ENCODE measurements at regions not wholly inside any gene's neighbourhood (a gene's known extent, or its start where the extent isn't known, plus 50 kb on each side); places are given as distances from the start of the nearest gene placed in this dataset.

DNA sequence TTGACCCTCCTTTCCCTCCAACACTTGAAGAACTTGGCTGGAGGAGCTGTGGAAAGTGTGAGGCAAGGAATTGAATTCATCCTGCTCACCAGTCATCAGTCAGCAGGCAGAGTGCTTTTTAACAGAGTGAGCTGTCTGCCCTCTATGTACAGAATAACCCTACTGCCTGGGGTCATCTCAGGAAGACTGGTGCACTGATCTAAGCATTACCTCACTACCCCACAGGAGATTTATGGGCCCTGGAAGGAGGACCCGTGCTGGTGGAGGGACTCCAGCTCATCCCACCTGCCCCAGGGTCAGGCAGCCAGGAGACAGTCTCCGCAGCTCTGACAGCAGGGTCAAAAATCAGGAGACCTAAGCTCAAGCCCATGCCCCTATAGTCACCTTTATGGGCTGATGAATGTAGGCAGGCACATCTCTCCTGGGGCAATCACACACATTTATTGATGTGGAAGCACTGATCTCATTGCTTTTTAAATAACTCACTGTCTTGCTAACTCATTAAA lies 270.8 kb upstream of the SESN3 start:
- TF ChIP-seq POLR2AphosphoS5 (IDR thresholded peaks at IDR 0.05; ENCODE audit: low read depth, low read length) (no peak), TCF7L2 (IDR thresholded peaks at IDR 0.05; ENCODE audit: low read depth, low read length) (no peak), SIN3A (IDR thresholded peaks at IDR 0.05; ENCODE audit: borderline replicate concordance, insufficient read depth, low read depth, low read length) (no peak)
- TF ChIP-seq, protein P1, sequence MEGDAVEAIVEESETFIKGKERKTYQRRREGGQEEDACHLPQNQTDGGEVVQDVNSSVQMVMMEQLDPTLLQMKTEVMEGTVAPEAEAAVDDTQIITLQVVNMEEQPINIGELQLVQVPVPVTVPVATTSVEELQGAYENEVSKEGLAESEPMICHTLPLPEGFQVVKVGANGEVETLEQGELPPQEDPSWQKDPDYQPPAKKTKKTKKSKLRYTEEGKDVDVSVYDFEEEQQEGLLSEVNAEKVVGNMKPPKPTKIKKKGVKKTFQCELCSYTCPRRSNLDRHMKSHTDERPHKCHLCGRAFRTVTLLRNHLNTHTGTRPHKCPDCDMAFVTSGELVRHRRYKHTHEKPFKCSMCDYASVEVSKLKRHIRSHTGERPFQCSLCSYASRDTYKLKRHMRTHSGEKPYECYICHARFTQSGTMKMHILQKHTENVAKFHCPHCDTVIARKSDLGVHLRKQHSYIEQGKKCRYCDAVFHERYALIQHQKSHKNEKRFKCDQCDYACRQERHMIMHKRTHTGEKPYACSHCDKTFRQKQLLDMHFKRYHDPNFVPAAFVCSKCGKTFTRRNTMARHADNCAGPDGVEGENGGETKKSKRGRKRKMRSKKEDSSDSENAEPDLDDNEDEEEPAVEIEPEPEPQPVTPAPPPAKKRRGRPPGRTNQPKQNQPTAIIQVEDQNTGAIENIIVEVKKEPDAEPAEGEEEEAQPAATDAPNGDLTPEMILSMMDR (IDR thresholded peaks at IDR 0.05) = no peak
- TF ChIP-seq, protein P2, sequence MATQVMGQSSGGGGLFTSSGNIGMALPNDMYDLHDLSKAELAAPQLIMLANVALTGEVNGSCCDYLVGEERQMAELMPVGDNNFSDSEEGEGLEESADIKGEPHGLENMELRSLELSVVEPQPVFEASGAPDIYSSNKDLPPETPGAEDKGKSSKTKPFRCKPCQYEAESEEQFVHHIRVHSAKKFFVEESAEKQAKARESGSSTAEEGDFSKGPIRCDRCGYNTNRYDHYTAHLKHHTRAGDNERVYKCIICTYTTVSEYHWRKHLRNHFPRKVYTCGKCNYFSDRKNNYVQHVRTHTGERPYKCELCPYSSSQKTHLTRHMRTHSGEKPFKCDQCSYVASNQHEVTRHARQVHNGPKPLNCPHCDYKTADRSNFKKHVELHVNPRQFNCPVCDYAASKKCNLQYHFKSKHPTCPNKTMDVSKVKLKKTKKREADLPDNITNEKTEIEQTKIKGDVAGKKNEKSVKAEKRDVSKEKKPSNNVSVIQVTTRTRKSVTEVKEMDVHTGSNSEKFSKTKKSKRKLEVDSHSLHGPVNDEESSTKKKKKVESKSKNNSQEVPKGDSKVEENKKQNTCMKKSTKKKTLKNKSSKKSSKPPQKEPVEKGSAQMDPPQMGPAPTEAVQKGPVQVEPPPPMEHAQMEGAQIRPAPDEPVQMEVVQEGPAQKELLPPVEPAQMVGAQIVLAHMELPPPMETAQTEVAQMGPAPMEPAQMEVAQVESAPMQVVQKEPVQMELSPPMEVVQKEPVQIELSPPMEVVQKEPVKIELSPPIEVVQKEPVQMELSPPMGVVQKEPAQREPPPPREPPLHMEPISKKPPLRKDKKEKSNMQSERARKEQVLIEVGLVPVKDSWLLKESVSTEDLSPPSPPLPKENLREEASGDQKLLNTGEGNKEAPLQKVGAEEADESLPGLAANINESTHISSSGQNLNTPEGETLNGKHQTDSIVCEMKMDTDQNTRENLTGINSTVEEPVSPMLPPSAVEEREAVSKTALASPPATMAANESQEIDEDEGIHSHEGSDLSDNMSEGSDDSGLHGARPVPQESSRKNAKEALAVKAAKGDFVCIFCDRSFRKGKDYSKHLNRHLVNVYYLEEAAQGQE (IDR thresholded peaks at IDR 0.05; ENCODE audit: insufficient read depth in 1 of 2, low read depth in 2 of 2, low read length in 1 of 2) = no peak
- no peaks in the 10 kb centered on the region for H3K4me1 ChIP-seq (ENCODE audit: control insufficient read depth, insufficient read depth, low read length)
- intact Hi-C loops (cut with micrococcal nuclease; ENCODE audit: unreplicated experiment) (no loop called here), in situ Hi-C loops (cut with HindIII; ENCODE audit: low pct_unique_long_range_greater_than_20kb, low sequenced_read_pairs) (no loop called here)
- no peak overlapping the region for H3K27ac ChIP-seq (ENCODE audit: low read length)
- ChIA-PET CTCF (no interaction called here), POLR2A (no interaction called here)
- no peaks in the 10 kb centered on the region for H3K36me3 ChIP-seq (ENCODE audit: control insufficient read depth, insufficient read depth, low read length)
- BruUV-seq (replicated peaks) = no TSS peak
- ATAC-seq (no peak), DNase-seq (ENCODE audit: low read depth, low spot score) (no peak)
- H3K4me3 ChIP-seq (ENCODE audit: low read depth in 2 of 2, low read length in 2 of 2) = no peak overlapping the region
- H3K27me3 ChIP-seq (ENCODE audit: control insufficient read depth, insufficient read depth, low read length) = no peaks in the 10 kb centered on the region
- no peaks in the 10 kb centered on the region for H3K9me3 ChIP-seq (ENCODE audit: control insufficient read depth, insufficient read depth, low read depth, low read length)

DNA sequence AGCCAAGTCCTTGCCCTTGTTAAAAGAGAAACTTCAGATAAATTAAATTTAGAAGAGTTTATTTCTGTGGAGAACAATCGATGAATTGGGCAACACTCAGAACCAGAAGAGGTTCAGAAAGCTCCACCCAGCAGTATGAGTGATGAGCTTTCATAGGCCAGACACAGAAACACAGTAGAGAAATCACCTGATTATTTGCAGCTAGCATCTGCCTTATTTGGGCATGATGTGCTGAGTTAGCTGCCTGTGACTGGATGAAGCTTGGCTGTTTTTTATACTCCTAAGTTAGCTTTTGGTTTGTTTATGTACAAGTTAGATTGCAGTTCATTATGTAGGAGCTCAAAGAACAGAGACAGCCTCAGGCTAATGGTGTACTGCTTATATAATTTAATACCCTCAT lies 269.5 kb upstream of the SESN3 start:
- intact Hi-C loops (cut with micrococcal nuclease; ENCODE audit: unreplicated experiment) (no loop called here), in situ Hi-C loops (cut with HindIII; ENCODE audit: low pct_unique_long_range_greater_than_20kb, low sequenced_read_pairs) (no loop called here)
- no TSS peak for BruUV-seq (replicated peaks)
- DNase-seq (ENCODE audit: low read depth, low spot score) = no peak
- Histone ChIP-seq H3K27me3 (ENCODE audit: control insufficient read depth, insufficient read depth, low read length) (no peaks in the 10 kb centered on the region), H3K4me3 (ENCODE audit: low read depth in 2 of 2, low read length in 2 of 2) (no peak overlapping the region), H3K27ac (ENCODE audit: low read length) (no peak overlapping the region), H3K36me3 (ENCODE audit: control insufficient read depth, insufficient read depth, low read length) (no peaks in the 10 kb centered on the region), H3K4me1 (ENCODE audit: control insufficient read depth, insufficient read depth, low read length) (no peaks in the 10 kb centered on the region), H3K9me3 (ENCODE audit: control insufficient read depth, insufficient read depth, low read depth, low read length) (no peaks in the 10 kb centered on the region)
- ChIA-PET CTCF (no interaction called here), POLR2A (no interaction called here)
- ATAC-seq = no peak
- TF ChIP-seq, protein P2 (IDR thresholded peaks at IDR 0.05; ENCODE audit: insufficient read depth in 1 of 2, low read depth in 2 of 2, low read length in 1 of 2) = no peak
- TF ChIP-seq, protein P1 (IDR thresholded peaks at IDR 0.05) = no peak
- TF ChIP-seq POLR2AphosphoS5 (IDR thresholded peaks at IDR 0.05; ENCODE audit: low read depth, low read length) (no peak), SIN3A (IDR thresholded peaks at IDR 0.05; ENCODE audit: borderline replicate concordance, insufficient read depth, low read depth, low read length) (no peak), TCF7L2 (IDR thresholded peaks at IDR 0.05; ENCODE audit: low read depth, low read length) (no peak)

Data from Panc1 (cell line).